ES-I3 (cell line): ENCODE measurements at regions not wholly inside any gene's neighbourhood (a gene's known extent, or its start where the extent isn't known, plus 50 kb on each side); places are given as distances from the start of the nearest gene placed in this dataset.
"Not testable (repeated sequence)": the region's sequence is repeated elsewhere in the genome, so short reads cannot be mapped to it uniquely, and the experiment has no call there.

ENCODE experiments used
- H3K36me3 ChIP-seq: 2 replicates; pipeline ENCODE4 v1.6.1; 2013; ENCODE audit warnings: mild to moderate bottlenecking, low read length, control low read depth, moderate library complexity; ENCODE audit not compliant: insufficient read depth
- H3K4me1 ChIP-seq: 2 replicates; pipeline ENCODE4 v1.6.1; 2013; ENCODE audit warnings: mild to moderate bottlenecking, control low read depth, low read length; ENCODE audit not compliant: insufficient read depth
- H3K9ac ChIP-seq: 2 replicates; pipeline ENCODE4 v1.6.1; 2013; ENCODE audit warnings: low read depth, mild to moderate bottlenecking, low read length, moderate library complexity
- H3K9me3 ChIP-seq: 2 replicates; pipeline ENCODE4 v1.6.1; 2013; ENCODE audit warnings: mild to moderate bottlenecking, low read length, moderate library complexity; ENCODE audit not compliant: control insufficient read depth, insufficient read depth

DNA sequence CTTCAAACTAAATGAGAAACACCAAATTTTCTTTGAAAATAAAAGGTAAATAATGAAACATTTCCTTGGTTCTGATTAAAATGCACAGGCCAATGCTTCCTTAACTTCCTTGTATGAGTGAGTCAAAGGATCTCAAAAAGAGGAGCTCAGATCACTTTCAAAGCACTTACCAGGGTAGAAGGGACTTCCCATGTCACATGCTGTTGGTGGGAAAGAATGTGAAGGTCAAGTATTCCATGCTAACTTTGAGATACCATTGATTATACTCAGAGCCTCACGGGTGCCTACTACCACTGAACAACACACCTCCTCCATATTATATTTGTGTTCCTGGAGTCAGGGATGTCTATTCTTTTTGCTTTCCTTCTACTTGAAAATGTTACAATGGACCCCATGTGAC lies 233.5 kb upstream of the KIAA1217 start:
- H3K9me3 ChIP-seq = no peaks in the 10 kb centered on the region
- no peaks in the 10 kb centered on the region for H3K36me3 ChIP-seq
- H3K4me1 ChIP-seq = no peaks in the 10 kb centered on the region
- no peak overlapping the region for H3K9ac ChIP-seq

GRCh38 chr10:23976275-23976674 lies 232.7 kb upstream of the KIAA1217 start:
- Histone ChIP-seq H3K4me1 (no peaks in the 10 kb centered on the region), H3K9ac (no peak overlapping the region), H3K36me3 (no peaks in the 10 kb centered on the region), H3K9me3 (no peaks in the 10 kb centered on the region)

DNA sequence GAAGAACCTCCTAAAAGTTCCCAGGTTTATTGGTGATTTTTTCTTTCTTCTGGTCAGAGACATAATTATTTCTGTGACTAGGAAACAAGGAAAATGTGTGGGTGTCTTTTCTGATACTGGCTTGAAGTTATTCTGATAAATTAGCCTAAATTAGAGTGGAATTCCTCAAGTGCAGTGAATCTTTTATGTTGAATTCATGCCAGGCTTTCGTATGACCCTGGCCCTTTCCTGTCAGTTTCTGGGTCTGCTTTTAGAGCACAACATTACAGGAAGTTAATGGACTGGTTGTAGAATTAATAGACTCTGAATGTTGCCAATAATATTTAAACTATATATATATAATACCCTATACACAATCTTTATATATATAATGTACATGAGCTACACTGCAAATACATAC lies 230.6 kb upstream of the KIAA1217 start:
- no peaks in the 10 kb centered on the region for H3K9me3 ChIP-seq
- H3K4me1 ChIP-seq = no peaks in the 10 kb centered on the region
- H3K36me3 ChIP-seq = no peaks in the 10 kb centered on the region
- H3K9ac ChIP-seq = no peak overlapping the region

DNA sequence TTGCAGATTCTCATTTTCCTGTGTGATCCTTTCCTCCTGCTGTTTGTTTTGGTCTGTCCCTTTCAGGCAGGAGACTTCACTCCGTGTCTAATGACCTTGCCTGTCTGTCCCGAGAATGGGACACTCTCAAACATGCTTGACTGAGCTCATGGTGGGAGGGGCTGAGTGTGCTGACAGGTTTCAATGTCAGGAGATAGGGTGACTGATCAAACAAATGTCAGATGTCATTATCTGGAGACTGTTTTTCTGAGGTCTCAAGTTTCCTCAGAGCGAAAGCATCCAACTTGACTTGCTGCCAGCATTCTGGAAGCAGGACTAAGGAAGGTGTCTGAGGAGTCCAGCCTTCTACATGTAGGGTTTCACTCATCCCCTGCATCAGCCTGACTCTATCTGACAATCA lies 228.8 kb upstream of the KIAA1217 start:
- Histone ChIP-seq H3K4me1 (no peaks in the 10 kb centered on the region), H3K9ac (no peak overlapping the region), H3K36me3 (no peaks in the 10 kb centered on the region), H3K9me3 (no peaks in the 10 kb centered on the region)

DNA sequence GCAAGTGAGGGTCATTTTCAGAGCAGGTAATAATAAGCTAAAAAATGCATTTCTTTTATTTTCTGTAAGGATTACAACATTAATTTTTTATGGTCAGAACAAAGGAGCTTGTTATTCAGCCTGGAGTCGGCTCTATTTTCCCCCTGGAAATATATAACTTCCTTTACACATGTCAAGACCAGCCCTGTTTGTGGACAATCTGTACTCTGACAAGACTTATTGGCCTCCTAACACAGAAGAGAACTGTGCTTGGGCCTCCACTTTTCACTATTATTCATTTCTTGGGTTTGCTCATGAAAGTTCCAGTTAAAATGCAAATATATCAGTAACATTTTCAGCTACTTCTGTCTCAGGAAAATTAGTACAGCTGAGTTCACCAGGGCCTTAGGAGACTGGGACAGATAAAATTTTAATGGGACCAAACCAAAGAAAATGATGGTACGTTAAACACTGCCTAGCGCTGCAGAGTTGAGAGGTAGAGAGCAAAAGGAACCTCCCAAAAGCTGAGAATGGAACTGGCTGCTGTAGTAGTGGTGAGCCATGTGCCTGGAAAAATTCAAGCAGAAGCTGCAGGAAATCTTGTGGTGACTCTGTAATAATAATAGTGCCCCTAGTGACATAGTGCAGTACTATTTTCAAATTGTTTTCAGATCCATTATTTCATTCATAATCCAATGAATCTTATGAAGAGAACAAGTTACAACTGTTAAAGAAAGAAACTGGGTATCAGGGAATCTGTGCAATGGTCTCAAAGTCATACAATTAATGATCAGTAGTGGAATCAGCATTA lies 227.2 kb upstream of the KIAA1217 start:
- Histone ChIP-seq H3K9me3 (no peaks in the 10 kb centered on the region), H3K9ac (no peak overlapping the region)

GRCh38 chr10:23984405-23984804 lies 224.5 kb upstream of the KIAA1217 start:
- H3K9me3 ChIP-seq, H3K36me3 ChIP-seq, H3K9ac ChIP-seq, H3K4me1 ChIP-seq: not testable (repeated sequence)

More for the DNA sequence above, 227.2 kb upstream of the KIAA1217 start:
- no peaks in the 10 kb centered on the region for H3K36me3 ChIP-seq
- H3K4me1 ChIP-seq = no peaks in the 10 kb centered on the region

GRCh38 chr10:23988006-23988405 lies 220.9 kb upstream of the KIAA1217 start:
- Histone ChIP-seq H3K4me1 (no peaks in the 10 kb centered on the region), H3K36me3 (no peaks in the 10 kb centered on the region), H3K9me3 (no peaks in the 10 kb centered on the region), H3K9ac (no peak overlapping the region)

DNA sequence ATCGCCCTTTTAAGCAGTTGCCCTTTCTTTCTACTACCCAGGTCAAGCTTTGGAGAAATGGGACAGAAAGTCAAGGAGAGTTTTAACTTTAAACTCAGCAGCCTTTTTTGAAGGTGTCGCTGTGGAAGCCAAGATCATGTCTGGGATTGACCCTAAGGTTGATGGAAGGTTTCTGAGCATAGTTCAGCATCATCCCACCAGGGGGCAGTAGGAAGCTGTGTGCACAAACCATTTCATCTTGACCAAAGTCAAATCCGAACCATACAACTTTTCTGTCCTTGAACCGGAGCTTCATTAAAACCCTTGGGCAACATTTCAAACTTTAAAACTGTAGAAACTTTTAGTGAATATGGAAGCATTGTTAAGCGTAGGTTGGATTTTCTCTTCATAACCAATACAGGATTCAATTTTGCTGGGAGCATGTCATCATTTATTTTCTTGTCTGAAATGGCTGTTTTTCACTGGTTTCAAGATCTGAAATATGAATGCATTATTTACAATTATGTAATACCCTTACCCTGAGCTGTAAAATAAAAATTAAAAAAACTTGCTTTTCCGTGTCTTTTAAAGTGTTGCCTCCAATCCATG lies 214.4 kb upstream of the KIAA1217 start:
- H3K4me1 ChIP-seq = no peaks in the 10 kb centered on the region
- no peaks in the 10 kb centered on the region for H3K36me3 ChIP-seq
- H3K9ac ChIP-seq = no peak overlapping the region
- H3K9me3 ChIP-seq = no peaks in the 10 kb centered on the region

DNA sequence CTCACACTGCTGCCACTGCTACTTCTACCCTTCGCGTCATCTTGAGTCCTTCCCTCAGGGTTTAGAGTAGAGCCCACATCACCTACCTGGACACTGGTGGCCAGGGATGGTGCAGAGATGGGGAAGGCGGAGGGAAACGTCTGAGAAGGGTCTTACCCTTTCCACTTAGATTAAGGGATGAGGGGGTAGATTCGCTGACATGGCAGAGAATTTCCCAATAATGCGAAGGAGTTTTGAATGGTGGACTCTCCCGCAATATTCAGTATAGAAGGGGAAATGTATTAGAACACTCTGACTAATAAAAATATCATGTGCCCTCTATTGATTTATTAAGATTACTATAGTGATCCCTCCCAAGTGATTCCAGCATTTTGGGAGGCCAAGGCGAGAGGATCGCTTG lies 209.5 kb upstream of the KIAA1217 start:
- Histone ChIP-seq H3K36me3 (no peaks in the 10 kb centered on the region), H3K9me3 (no peaks in the 10 kb centered on the region), H3K4me1 (no peaks in the 10 kb centered on the region), H3K9ac (no peak overlapping the region)

DNA sequence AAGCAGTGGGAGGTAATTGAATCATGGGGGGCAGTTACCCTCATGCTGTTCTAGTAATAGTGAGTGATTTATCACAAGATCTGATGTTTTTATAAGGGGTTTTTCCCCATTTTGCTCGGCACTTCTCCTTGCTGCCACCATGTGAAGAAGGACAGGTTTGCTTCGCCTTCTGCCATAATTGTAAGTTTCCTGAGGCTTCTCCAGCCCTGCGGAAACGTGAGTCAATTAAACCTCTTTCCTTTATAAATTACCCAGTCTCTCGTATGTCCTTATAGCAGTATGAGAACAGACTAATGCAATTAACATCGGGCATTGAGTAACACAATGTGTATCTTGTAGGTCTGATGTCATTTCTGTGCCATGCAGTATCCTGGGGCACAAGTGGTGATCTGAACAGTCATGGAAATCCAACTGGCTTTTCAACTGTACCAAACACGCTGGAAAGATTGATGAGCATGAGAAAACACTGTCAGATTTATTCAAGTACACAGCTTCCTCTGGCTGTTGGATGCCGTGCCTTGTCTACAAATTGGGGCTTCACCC lies 208.6 kb upstream of the KIAA1217 start:
- Histone ChIP-seq H3K4me1 (no peaks in the 10 kb centered on the region), H3K9ac (no peak overlapping the region)

GRCh38 chr10:24006741-24007140 lies 202.2 kb upstream of the KIAA1217 start:
- no peaks in the 10 kb centered on the region for H3K9me3 ChIP-seq
- no peaks in the 10 kb centered on the region for H3K36me3 ChIP-seq
- H3K9ac ChIP-seq = no peak overlapping the region
- H3K4me1 ChIP-seq = peaks cover 15% of the 10 kb centered on the region; the same call in 1 of the 2 replicates

More for the DNA sequence above, 208.6 kb upstream of the KIAA1217 start:
- Histone ChIP-seq H3K9me3 (no peaks in the 10 kb centered on the region), H3K36me3 (no peaks in the 10 kb centered on the region)

DNA sequence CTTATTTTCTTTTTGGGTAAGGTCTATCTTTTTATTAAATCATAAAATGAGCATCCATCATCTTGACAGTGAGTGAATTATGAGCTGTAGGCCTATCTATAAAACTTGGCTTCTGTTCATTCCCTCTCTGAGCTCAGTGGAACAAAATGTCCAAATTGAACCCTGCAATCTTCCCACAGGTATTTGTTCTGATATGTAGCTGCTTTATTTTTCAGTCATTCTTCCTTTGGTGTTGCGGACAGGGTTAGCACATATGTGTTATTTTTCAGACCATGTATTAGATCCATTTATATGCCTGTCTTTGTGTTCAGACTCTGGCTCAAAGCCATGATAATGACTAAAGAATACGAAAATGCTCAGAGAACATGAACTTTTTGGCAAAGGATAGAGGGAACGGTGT lies 201.6 kb upstream of the KIAA1217 start:
- H3K4me1 ChIP-seq = peaks cover 15% of the 10 kb centered on the region; the same call in 1 of the 2 replicates
- no peak overlapping the region for H3K9ac ChIP-seq
- no peaks in the 10 kb centered on the region for H3K36me3 ChIP-seq
- no peaks in the 10 kb centered on the region for H3K9me3 ChIP-seq

GRCh38 chr10:24008164-24009091 lies 200.5 kb upstream of the KIAA1217 start:
- Histone ChIP-seq H3K9me3 (no peaks in the 10 kb centered on the region), H3K36me3 (no peaks in the 10 kb centered on the region), H3K9ac (no peak overlapping the region; the same call in 1 of the 2 replicates), H3K4me1 (peaks cover 15% of the 10 kb centered on the region; the same call in 1 of the 2 replicates)

DNA sequence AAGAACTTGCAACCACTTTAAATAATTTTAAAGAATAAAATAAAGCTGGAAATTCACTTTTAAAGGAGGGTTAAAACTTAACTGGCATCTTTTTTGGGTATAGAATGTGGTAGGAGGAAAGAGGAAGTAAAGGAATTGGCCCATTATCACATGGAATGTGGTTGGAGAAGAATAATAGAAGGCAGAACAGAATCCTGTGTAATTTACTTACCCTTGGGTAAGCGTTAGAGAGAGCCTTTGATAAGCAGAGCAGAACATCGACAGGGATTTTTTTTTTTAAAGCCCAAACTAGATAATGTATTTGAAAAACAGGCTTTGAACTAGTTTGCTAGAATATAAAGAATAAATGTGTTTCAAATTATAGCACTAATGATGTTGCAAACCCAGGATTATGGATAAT lies 199.8 kb upstream of the KIAA1217 start:
- H3K9ac ChIP-seq = no peak overlapping the region
- H3K9me3 ChIP-seq = no peaks in the 10 kb centered on the region
- no peaks in the 10 kb centered on the region for H3K36me3 ChIP-seq
- H3K4me1 ChIP-seq = peaks cover 15% of the 10 kb centered on the region; the same call in 1 of the 2 replicates
